Neuron (in vitro differentiated cells): ENCODE measurements at regions not wholly inside any gene's neighbourhood (a gene's known extent, or its start where the extent isn't known, plus 50 kb on each side); places are given as distances from the start of the nearest gene placed in this dataset.

Experiments
- H2AFZ ChIP-seq: one replicate; pipeline ENCODE4 v1.6.1; 2013; ENCODE audit warnings: low read depth, mild to moderate bottlenecking, inconsistent platforms, low read length, moderate library complexity
- H3K27me3 ChIP-seq: one replicate; pipeline ENCODE4 v1.6.1; 2013; ENCODE audit warnings: low read length; ENCODE audit not compliant: insufficient read depth
- H3K36me3 ChIP-seq: one replicate; pipeline ENCODE4 v1.6.1; 2013; ENCODE audit warnings: low read length; ENCODE audit not compliant: insufficient read depth
- H3K4me1 ChIP-seq: one replicate; pipeline ENCODE4 v1.6.1; 2013; ENCODE audit warnings: low read length; ENCODE audit not compliant: insufficient read depth
- H3K4me3 ChIP-seq: 2 replicates; pipeline ENCODE4 v1.5.1; 2013; ENCODE audit warnings: mild to moderate bottlenecking, low read length, moderate library complexity
- H3K9me3 ChIP-seq: one replicate; pipeline ENCODE4 v1.6.1; 2013; ENCODE audit warnings: low read length

DNA sequence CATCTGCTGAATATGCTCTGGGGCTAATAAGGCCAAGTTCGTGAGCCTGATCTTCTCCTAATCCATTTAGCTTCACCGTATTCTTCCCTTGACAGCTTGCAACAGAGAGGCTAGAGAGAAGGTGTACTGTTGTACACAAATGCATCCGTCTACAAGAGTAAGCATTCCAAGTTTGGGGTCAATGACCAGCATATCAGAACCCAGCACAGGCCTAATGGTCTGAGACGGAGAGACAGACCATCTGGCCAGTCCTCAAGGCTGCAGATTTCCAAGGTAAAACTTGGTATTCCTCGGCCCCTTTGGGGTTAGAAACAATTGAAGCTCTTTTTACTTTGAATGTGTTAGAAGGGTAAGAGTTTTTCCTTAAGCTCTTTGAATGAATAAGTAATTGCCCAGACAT, 481.2 kb upstream of the KLF4 start:
- no peak overlapping the region for H3K4me3 ChIP-seq
- H3K27me3 ChIP-seq, result no peaks in the 10 kb centered on the region
- no peak overlapping the region for H2AFZ ChIP-seq
- no peaks in the 10 kb centered on the region for H3K4me1 ChIP-seq
- H3K36me3 ChIP-seq, result no peaks in the 10 kb centered on the region
- H3K9me3 ChIP-seq, result no peaks in the 10 kb centered on the region

GRCh38 chr9:107969727-107970126, 480.2 kb upstream of the KLF4 start:
- Histone ChIP-seq H3K27me3 (no peaks in the 10 kb centered on the region), H2AFZ (no peak overlapping the region), H3K4me1 (no peaks in the 10 kb centered on the region), H3K4me3 (no peak overlapping the region), H3K36me3 (no peaks in the 10 kb centered on the region), H3K9me3 (no peaks in the 10 kb centered on the region)

GRCh38 chr9:107969141-107969540, 479.6 kb upstream of the KLF4 start:
- no peak overlapping the region for H3K4me3 ChIP-seq
- H3K36me3 ChIP-seq, result no peaks in the 10 kb centered on the region
- no peak overlapping the region for H2AFZ ChIP-seq
- no peaks in the 10 kb centered on the region for H3K27me3 ChIP-seq
- H3K4me1 ChIP-seq, result no peaks in the 10 kb centered on the region
- no peaks in the 10 kb centered on the region for H3K9me3 ChIP-seq

DNA sequence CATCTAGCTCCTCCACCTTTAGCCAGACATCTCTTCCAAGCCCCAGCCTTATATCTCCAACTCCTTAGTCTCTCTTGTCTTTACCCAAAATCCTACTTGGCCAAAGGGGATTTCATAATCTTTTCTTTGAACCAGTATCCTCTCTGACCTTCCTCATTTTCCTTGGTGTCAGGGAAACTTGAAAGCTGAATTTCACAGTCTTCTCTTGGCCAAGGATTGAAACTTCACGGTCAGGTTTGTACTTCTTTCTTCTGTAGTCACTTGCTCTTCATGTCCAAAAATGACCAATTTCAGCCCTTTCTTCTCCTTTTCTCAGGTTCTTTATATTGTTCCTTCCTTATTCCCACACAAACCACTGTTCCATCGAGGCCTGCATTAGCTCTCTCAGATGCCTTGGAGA, 473.7 kb upstream of the KLF4 start:
- H3K4me1 ChIP-seq, result no peaks in the 10 kb centered on the region
- H3K9me3 ChIP-seq, result no peaks in the 10 kb centered on the region
- H2AFZ ChIP-seq, result no peak overlapping the region
- no peaks in the 10 kb centered on the region for H3K27me3 ChIP-seq
- H3K4me3 ChIP-seq, result no peak overlapping the region
- no peaks in the 10 kb centered on the region for H3K36me3 ChIP-seq

DNA sequence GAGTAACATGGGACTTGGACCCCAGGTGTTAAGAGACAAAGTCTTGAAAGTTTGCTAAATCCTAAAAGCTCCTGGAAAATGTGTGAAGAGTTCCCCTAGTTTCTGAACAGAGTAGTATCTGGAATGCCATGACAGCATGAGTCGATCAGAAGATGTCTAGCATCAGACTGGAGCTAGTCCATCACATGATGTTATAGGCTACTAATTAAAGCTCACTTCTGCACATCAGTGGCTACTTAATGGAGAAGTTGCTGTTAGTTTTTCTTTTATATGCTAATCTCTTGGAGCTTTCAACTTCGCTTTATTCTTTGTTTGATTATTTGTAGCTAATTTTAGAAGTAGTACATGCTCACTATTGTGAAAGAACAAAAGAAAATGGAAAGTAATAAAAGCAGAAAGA, 471.3 kb upstream of the KLF4 start:
- H3K27me3 ChIP-seq, result no peaks in the 10 kb centered on the region
- no peaks in the 10 kb centered on the region for H3K4me1 ChIP-seq
- no peaks in the 10 kb centered on the region for H3K36me3 ChIP-seq
- H2AFZ ChIP-seq, result no peak overlapping the region
- H3K4me3 ChIP-seq, result no peak overlapping the region
- no peaks in the 10 kb centered on the region for H3K9me3 ChIP-seq

GRCh38 chr9:107954312-107954711, 464.7 kb upstream of the KLF4 start:
- no peaks in the 10 kb centered on the region for H3K9me3 ChIP-seq
- H3K27me3 ChIP-seq, result no peaks in the 10 kb centered on the region
- H3K36me3 ChIP-seq, result no peaks in the 10 kb centered on the region
- no peak overlapping the region for H2AFZ ChIP-seq
- H3K4me3 ChIP-seq, result no peak overlapping the region
- H3K4me1 ChIP-seq, result no peaks in the 10 kb centered on the region

DNA sequence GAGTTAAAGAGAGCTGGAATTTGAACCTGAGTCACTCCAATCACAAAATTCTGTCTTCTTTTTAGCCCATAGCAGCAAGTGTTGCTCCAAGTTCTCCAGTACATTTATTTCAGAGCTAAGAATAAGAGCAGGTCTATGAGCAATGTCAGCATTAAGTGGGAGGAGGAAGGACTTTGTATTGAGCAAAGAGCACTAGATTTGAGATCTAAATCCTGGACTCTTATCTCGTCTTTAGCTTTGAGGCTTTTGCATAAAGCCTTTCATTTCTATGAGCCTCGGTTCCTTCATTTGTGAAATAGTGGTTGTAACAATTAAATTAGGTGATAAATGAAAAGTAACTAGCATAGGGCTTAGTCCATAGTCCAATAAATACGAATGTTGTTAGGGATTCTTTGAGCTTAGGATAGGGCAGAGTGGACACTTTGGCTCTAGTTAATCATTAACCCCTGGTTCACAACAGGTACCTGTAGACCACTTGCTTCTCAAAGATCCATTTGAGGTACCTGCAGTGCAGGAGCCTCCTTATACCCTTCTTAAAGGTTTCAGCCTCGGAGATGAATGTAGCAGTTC, 464.1 kb upstream of the KLF4 start:
- Histone ChIP-seq H3K9me3 (no peaks in the 10 kb centered on the region), H3K27me3 (no peaks in the 10 kb centered on the region), H2AFZ (no peak overlapping the region)

GRCh38 chr9:107952773-107953172, 463.2 kb upstream of the KLF4 start:
- no peaks in the 10 kb centered on the region for H3K9me3 ChIP-seq
- no peaks in the 10 kb centered on the region for H3K36me3 ChIP-seq
- no peak overlapping the region for H2AFZ ChIP-seq
- H3K27me3 ChIP-seq, result no peaks in the 10 kb centered on the region
- no peak overlapping the region for H3K4me3 ChIP-seq
- no peaks in the 10 kb centered on the region for H3K4me1 ChIP-seq

More for the DNA sequence above, 464.1 kb upstream of the KLF4 start:
- no peaks in the 10 kb centered on the region for H3K36me3 ChIP-seq
- no peaks in the 10 kb centered on the region for H3K4me1 ChIP-seq
- H3K4me3 ChIP-seq, result no peak overlapping the region

- Histone ChIP-seq H3K4me1 (no peaks in the 10 kb centered on the region), H3K27me3 (no peaks in the 10 kb centered on the region), H2AFZ (no peak overlapping the region), H3K4me3 (no peak overlapping the region), H3K9me3 (no peaks in the 10 kb centered on the region), H3K36me3 (no peaks in the 10 kb centered on the region)
Observed at GRCh38 chr9:107951511-107951910, 461.9 kb upstream of the KLF4 start.

DNA sequence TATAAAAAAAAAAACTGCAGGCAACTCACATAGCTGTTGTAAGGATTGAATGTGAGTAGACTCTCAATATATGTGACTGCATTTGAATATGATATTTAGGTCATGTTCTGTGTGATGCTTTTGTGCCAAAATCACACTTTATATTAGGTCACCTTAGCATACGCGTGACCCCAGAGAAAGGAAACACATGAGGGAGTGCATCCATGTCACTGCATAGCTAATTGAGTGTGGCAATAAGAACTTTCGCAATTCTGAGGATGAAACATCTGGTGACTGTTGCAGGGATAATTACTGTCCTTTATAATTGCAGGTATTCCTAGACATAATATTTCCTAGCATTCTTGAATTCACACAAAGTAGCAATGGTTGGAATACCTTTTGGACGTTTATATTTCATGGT, 459.5 kb upstream of the KLF4 start:
- Histone ChIP-seq H3K27me3 (no peaks in the 10 kb centered on the region), H3K9me3 (no peaks in the 10 kb centered on the region), H3K4me3 (no peak overlapping the region), H2AFZ (no peak overlapping the region), H3K36me3 (no peaks in the 10 kb centered on the region), H3K4me1 (no peaks in the 10 kb centered on the region)

- H3K4me3 ChIP-seq, result no peak overlapping the region
- no peak overlapping the region for H2AFZ ChIP-seq
- H3K9me3 ChIP-seq, result no peaks in the 10 kb centered on the region
- no peaks in the 10 kb centered on the region for H3K4me1 ChIP-seq
- no peaks in the 10 kb centered on the region for H3K36me3 ChIP-seq
- H3K27me3 ChIP-seq, result no peaks in the 10 kb centered on the region
Observed at GRCh38 chr9:107948601-107949000, 459.0 kb upstream of the KLF4 start.

- Histone ChIP-seq H3K4me3 (no peak overlapping the region), H2AFZ (no peak overlapping the region), H3K36me3 (no peaks in the 10 kb centered on the region), H3K9me3 (no peaks in the 10 kb centered on the region), H3K4me1 (no peaks in the 10 kb centered on the region), H3K27me3 (no peaks in the 10 kb centered on the region)
Observed at GRCh38 chr9:107948086-107948485, 458.5 kb upstream of the KLF4 start.

GRCh38 chr9:107946364-107947141, 457.0 kb upstream of the KLF4 start:
- Histone ChIP-seq H3K4me1 (no peaks in the 10 kb centered on the region), H3K9me3 (no peaks in the 10 kb centered on the region), H3K27me3 (no peaks in the 10 kb centered on the region), H3K4me3 (no peak overlapping the region), H3K36me3 (no peaks in the 10 kb centered on the region), H2AFZ (no peak overlapping the region)

- Histone ChIP-seq H2AFZ (no peak overlapping the region), H3K27me3 (no peaks in the 10 kb centered on the region), H3K36me3 (no peaks in the 10 kb centered on the region), H3K9me3 (no peaks in the 10 kb centered on the region), H3K4me1 (no peaks in the 10 kb centered on the region), H3K4me3 (no peak overlapping the region)
Observed at GRCh38 chr9:107945961-107946360, 456.4 kb upstream of the KLF4 start.
